OCI-LY7 (cell line): ENCODE measurements at regions not wholly inside any gene's neighbourhood (a gene's known extent, or its start where the extent isn't known, plus 50 kb on each side); places are given as distances from the start of the nearest gene placed in this dataset.

ENCODE experiments used
- CTCF ChIP-seq: fragments of 200-600 bp; sonication (generic); conservative IDR thresholded peaks from 2 replicates; pipeline ENCODE4 v1.5.1; 2014; ENCODE audit warnings: mild to moderate bottlenecking, antibody characterized with exemption, low read length, moderate library complexity, mixed read lengths
- EZH2phosphoT487 ChIP-seq: fragments of 200-600 bp; sonication (generic); IDR thresholded peaks from 2 replicates; pipeline ENCODE4 v1.6.1; 2018; ENCODE audit warnings: low read depth, borderline replicate concordance, mild to moderate bottlenecking, mixed run types, antibody characterized with exemption, low read length, moderate library complexity, mixed read lengths

GRCh38 chr3:177580437-177580836 is 383.2 kb upstream of the TBL1XR1 start:
- no peak for TF ChIP-seq CTCF
- TF ChIP-seq EZH2phosphoT487, result no peak
